GM12878 (cell line): ENCODE measurements at regions not wholly inside any gene's neighbourhood (a gene's known extent, or its start where the extent isn't known, plus 50 kb on each side); places are given as distances from the start of the nearest gene placed in this dataset.

Experiments
- RBBP5 ChIP-seq: fragments of 200-600 bp; sonication (generic); conservative IDR thresholded peaks from 2 replicates; pipeline ENCODE4 v1.6.1; 2016
- STAT1 ChIP-seq: fragments of 450-650 bp; conservative IDR thresholded peaks from 2 replicates; pipeline ENCODE4 v1.6.1; 2014; ENCODE audit warnings: antibody characterized with exemption, mild to moderate bottlenecking
- ZBTB4 ChIP-seq: fragments of 450-650 bp; formaldehyde crosslinking; IDR thresholded peaks from 2 replicates; pipeline ENCODE4 v1.4.0; 2022; ENCODE audit warnings: mild to moderate bottlenecking, moderate library complexity
- ZNF24 ChIP-seq: fragments of 450-650 bp; IDR thresholded peaks from 2 replicates; pipeline ENCODE4 v1.6.1; 2017; ENCODE audit warnings: antibody characterized with exemption, mild to moderate bottlenecking
- TF ChIP-seq, protein P1 (sequence below): fragments of 450-650 bp; IDR thresholded peaks from 2 replicates; pipeline ENCODE4 v1.6.1; 2017; ENCODE audit warnings: mild to moderate bottlenecking, moderate library complexity
- TF ChIP-seq, protein P2 (sequence below): IDR thresholded peaks from 2 replicates; pipeline ENCODE4 v1.6.1; 2011; ENCODE audit warnings: mild to moderate bottlenecking, low read depth, low read length, moderate library complexity; ENCODE audit not compliant: insufficient replicate concordance

DNA sequence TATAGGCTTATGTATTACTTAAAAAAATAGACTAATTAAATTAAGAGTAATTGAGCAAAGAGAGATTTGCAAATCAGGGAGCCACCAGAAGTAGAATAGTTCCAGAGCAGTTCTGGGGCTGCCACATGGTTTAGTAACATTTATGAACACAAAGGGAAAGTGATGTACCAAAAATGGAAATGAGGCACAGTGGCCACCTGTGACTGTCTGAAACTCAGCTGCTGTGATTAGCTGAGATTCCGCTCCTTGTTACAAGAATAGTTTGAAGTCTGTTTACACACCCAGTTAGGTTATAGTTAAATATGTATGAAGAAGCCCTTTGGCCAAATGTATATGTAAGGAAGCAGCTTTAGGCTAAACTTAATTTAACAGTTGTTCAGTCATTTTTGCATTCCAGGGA, 901.5 kb upstream of the CHORDC1 start (continued):
- no peak for TF ChIP-seq ZBTB4
- no peak for TF ChIP-seq STAT1
- no peak for TF ChIP-seq RBBP5
- TF ChIP-seq ZNF24: no peak
- TF ChIP-seq, protein P1, sequence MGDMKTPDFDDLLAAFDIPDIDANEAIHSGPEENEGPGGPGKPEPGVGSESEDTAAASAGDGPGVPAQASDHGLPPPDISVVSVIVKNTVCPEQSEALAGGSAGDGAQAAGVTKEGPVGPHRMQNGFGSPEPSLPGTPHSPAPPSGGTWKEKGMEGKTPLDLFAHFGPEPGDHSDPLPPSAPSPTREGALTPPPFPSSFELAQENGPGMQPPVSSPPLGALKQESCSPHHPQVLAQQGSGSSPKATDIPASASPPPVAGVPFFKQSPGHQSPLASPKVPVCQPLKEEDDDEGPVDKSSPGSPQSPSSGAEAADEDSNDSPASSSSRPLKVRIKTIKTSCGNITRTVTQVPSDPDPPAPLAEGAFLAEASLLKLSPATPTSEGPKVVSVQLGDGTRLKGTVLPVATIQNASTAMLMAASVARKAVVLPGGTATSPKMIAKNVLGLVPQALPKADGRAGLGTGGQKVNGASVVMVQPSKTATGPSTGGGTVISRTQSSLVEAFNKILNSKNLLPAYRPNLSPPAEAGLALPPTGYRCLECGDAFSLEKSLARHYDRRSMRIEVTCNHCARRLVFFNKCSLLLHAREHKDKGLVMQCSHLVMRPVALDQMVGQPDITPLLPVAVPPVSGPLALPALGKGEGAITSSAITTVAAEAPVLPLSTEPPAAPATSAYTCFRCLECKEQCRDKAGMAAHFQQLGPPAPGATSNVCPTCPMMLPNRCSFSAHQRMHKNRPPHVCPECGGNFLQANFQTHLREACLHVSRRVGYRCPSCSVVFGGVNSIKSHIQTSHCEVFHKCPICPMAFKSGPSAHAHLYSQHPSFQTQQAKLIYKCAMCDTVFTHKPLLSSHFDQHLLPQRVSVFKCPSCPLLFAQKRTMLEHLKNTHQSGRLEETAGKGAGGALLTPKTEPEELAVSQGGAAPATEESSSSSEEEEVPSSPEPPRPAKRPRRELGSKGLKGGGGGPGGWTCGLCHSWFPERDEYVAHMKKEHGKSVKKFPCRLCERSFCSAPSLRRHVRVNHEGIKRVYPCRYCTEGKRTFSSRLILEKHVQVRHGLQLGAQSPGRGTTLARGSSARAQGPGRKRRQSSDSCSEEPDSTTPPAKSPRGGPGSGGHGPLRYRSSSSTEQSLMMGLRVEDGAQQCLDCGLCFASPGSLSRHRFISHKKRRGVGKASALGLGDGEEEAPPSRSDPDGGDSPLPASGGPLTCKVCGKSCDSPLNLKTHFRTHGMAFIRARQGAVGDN: no peak
- TF ChIP-seq, protein P2, sequence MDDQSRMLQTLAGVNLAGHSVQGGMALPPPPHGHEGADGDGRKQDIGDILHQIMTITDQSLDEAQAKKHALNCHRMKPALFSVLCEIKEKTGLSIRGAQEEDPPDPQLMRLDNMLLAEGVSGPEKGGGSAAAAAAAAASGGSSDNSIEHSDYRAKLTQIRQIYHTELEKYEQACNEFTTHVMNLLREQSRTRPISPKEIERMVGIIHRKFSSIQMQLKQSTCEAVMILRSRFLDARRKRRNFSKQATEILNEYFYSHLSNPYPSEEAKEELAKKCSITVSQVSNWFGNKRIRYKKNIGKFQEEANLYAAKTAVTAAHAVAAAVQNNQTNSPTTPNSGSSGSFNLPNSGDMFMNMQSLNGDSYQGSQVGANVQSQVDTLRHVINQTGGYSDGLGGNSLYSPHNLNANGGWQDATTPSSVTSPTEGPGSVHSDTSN: no peak
- TF ChIP-seq, all 136 proteins: peak for 0
